K562 (cell line): ENCODE measurements at regions not wholly inside any gene's neighbourhood (a gene's known extent, or its start where the extent isn't known, plus 50 kb on each side); places are given as distances from the start of the nearest gene placed in this dataset.
"Not testable (repeated sequence)": the region's sequence is repeated elsewhere in the genome, so short reads cannot be mapped to it uniquely, and the experiment has no call there.

Experiments used
- CHD7 ChIP-seq: fragments of 200-600 bp; sonication (generic); IDR thresholded peaks from one replicate; pipeline ENCODE4 v1.6.1; 2012; ENCODE audit warnings: mild to moderate bottlenecking, low read depth, low read length, inconsistent platforms
- NR1H2 ChIP-seq: sonication (generic); formaldehyde crosslinking; IDR thresholded peaks from 2 replicates; pipeline ENCODE4 v1.4.0; 2020; ENCODE audit warnings: mild to moderate bottlenecking, missing genetic modification reagents
- NR2C2 ChIP-seq, 2 experiments: fragments of 200-800 bp in 1 of 2; sonication (Bioruptor generic) in 1 of 2; sonication (generic) in 1 of 2; formaldehyde crosslinking in 1 of 2; IDR thresholded peaks; 2 replicates each; pipeline versions ENCODE4 v1.6.1 to v1.8.0; 2016 to 2022; ENCODE audit warnings: mild to moderate bottlenecking in 1 of 2, missing compliant biosample characterization in 1 of 2, missing genetic modification characterization in 1 of 2, missing genetic modification reagents in 1 of 2
- XRCC5 ChIP-seq: fragments of 200-400 bp; formaldehyde crosslinking; IDR thresholded peaks from 2 replicates; pipeline ENCODE4 v1.6.1; 2017; ENCODE audit warnings: low read depth, mild to moderate bottlenecking, low read length
- ZNF76 ChIP-seq: fragments of 250-450 bp; sonication (Bioruptor Pico); IDR thresholded peaks from 2 replicates; pipeline ENCODE4 v1.4.0; 2020; ENCODE audit warnings: mild to moderate bottlenecking, moderate library complexity, borderline replicate concordance

DNA sequence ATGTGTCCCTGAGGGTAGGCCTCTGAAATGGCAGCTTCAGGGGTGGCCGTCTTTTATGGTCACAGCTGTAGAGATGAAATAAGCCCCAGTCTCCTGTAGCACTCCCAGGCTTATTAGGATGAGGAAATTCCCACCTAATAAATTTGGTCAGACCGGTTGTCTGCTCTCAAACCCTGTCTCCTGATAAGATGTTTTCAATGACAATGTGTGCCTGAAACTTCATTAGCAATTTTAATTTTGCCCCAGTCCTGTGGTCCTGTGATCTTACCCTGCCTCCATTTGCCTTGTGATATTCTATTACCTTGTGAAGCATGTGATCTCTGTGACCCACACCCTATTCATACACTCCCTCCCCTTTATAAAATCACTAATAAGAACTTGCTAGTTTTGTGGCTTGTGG, 736.1 kb upstream of the PCDH20 start:
- TF ChIP-seq ZNF76 (CRISPR knock-in tag); NR1H2 (CRISPR knock-in tag); NR2C2 (CRISPR knock-in tag; IDR thresholded peaks at IDR 0.05); NR2C2 (tag; IDR thresholded peaks at IDR 0.05); XRCC5; CHD7: not testable (repeated sequence)
